PC-3 (cell line): ENCODE measurements at regions not wholly inside any gene's neighbourhood (a gene's known extent, or its start where the extent isn't known, plus 50 kb on each side); places are given as distances from the start of the nearest gene placed in this dataset.

Experiments
- ATAC-seq: fragments of 200-7000 bp; cut with Tn5 transposase; 2 replicates; pipeline ENCODE4 v1.9.1; 2020; ENCODE audit warnings: mild to moderate bottlenecking, moderate library complexity
- BruUV-seq: library from RNA; stranded (reverse); fragments of 400-500 nt; replicated peaks from 2 replicates; lab custom pipeline; 2021; lab: Mats Ljungman, UMichigan
- CTCF ChIA-PET: fragments of 300-600 bp; sonication (Branson Sonifier 250); formaldehyde crosslinking; loops from one replicate; lab custom pipeline; 2022; ENCODE audit warnings: antibody characterized with exemption; lab: Charles Lee
- POLR2A ChIA-PET: fragments of 300-600 bp; sonication (Branson Sonifier 250); formaldehyde crosslinking; loops from one replicate; lab custom pipeline; 2022; ENCODE audit warnings: antibody characterized with exemption; ENCODE audit not compliant: unreplicated experiment; lab: Charles Lee
- DNase-seq: peaks from one replicate; pipeline ENCODE4 v3.0.0-alpha.2; 2015
- H2AFZ ChIP-seq: fragments of 300-600 bp; sonication (generic); 2 replicates; pipeline ENCODE4 v1.6.0; 2016; ENCODE audit warnings: antibody characterized with exemption, low read length
- H3F3A ChIP-seq: fragments of 300-600 bp; sonication (generic); one replicate; pipeline ENCODE4 v1.6.0; 2017; ENCODE audit warnings: antibody characterized with exemption, low read length, control low read depth, mild to moderate bottlenecking; ENCODE audit not compliant: unreplicated experiment
- H3K27ac ChIP-seq: fragments of 300-600 bp; sonication (generic); 2 replicates; pipeline ENCODE4 v1.5.1; 2016; ENCODE audit warnings: mild to moderate bottlenecking, low read length
- H3K27me3 ChIP-seq: fragments of 300-600 bp; sonication (generic); 2 replicates; pipeline ENCODE4 v1.6.1; 2016; ENCODE audit warnings: low read length, mixed read lengths
- H3K36me3 ChIP-seq: fragments of 300-600 bp; sonication (generic); 2 replicates; pipeline ENCODE4 v1.6.1; 2016; ENCODE audit warnings: low read depth, mixed run types, low read length, mixed read lengths
- H3K4me1 ChIP-seq: fragments of 300-600 bp; sonication (generic); 2 replicates; pipeline ENCODE4 v1.5.1; 2016; ENCODE audit warnings: low read length; ENCODE audit not compliant: insufficient read depth
- H3K4me2 ChIP-seq: fragments of 300-600 bp; sonication (generic); 2 replicates; pipeline ENCODE4 v1.6.0; 2016; ENCODE audit warnings: low read length
- H3K4me3 ChIP-seq: fragments of 300-600 bp; sonication (generic); 2 replicates; pipeline ENCODE4 v1.5.1; 2016; ENCODE audit warnings: mild to moderate bottlenecking, low read length, mixed read lengths
- H3K79me2 ChIP-seq: fragments of 300-600 bp; sonication (generic); 2 replicates; pipeline ENCODE4 v1.6.1; 2017; ENCODE audit warnings: low read length, mixed read lengths
- H3K9ac ChIP-seq: fragments of 300-600 bp; sonication (generic); 2 replicates; pipeline ENCODE4 v1.6.0; 2016; ENCODE audit warnings: mild to moderate bottlenecking, low read length
- H3K9me2 ChIP-seq: fragments of 300-600 bp; sonication (generic); replicated peaks from 2 replicates; pipeline ENCODE4 v1.6.1; 2016; ENCODE audit warnings: mixed run types, low read length, mixed read lengths
- H3K9me3 ChIP-seq: fragments of 300-600 bp; sonication (generic); 2 replicates; pipeline ENCODE4 v1.6.1; 2016; ENCODE audit warnings: low read length, mixed read lengths
- H4K20me1 ChIP-seq: fragments of 300-600 bp; sonication (generic); 2 replicates; pipeline ENCODE4 v1.6.1; 2016; ENCODE audit warnings: low read length, mixed read lengths
- EZH2 ChIP-seq: fragments of 300-600 bp; sonication (generic); IDR thresholded peaks from one replicate; pipeline ENCODE4 v1.6.1; 2017; ENCODE audit warnings: antibody characterized with exemption, mild to moderate bottlenecking, low read length; ENCODE audit not compliant: unreplicated experiment
- EZH2phosphoT487 ChIP-seq: fragments of 300-600 bp; sonication (generic); IDR thresholded peaks from 2 replicates; pipeline ENCODE4 v1.6.1; 2018; ENCODE audit warnings: mild to moderate bottlenecking, antibody characterized with exemption, low read length, borderline replicate concordance
- intact Hi-C: fragments of 100-400 bp; cut with micrococcal nuclease; formaldehyde crosslinking; loops from 2 replicates; pipeline ENCODE4 v1.9.0; 2023
- TF ChIP-seq, protein P1 (sequence below): fragments of 300-600 bp; sonication (generic); conservative IDR thresholded peaks from 2 replicates; pipeline ENCODE4 v1.5.1; 2017; ENCODE audit warnings: antibody characterized with exemption, low read depth, mild to moderate bottlenecking, low read length

DNA sequence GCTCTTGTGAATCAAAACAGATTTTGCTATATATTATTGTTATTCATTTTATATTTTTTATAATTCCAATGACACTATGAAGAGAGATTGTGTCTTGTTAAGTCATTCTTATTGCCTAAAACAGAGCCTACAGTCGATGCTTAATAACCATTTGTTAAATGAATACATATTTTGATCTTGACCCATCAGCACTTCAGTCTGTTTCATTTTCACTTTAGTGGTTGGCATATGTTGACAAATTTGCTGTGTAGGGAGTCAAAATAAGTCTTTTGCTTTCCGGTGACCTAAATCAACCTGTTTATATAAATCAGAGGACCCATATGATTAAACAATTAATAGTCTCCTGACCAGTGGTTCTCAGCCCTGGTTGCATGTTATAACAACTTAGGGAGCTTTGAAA lies 97.1 kb downstream of the TXNL1 start:
- ChIA-PET POLR2A (no interaction called here), CTCF (no interaction called here)
- intact Hi-C loops, result no loop called here
- Histone ChIP-seq H3K9me2 (no peaks in the 10 kb centered on the region), H3F3A (no peaks in the 10 kb centered on the region), H3K4me3 (no peak overlapping the region), H3K9ac (no peak overlapping the region), H3K4me2 (no peak overlapping the region), H3K27ac (no peak overlapping the region), H3K36me3 (no peaks in the 10 kb centered on the region), H3K9me3 (no peaks in the 10 kb centered on the region), H4K20me1 (no peaks in the 10 kb centered on the region), H3K79me2 (no peaks in the 10 kb centered on the region), H2AFZ (no peak overlapping the region), H3K4me1 (no peaks in the 10 kb centered on the region), H3K27me3 (no peaks in the 10 kb centered on the region)
- no peak for ATAC-seq
- TF ChIP-seq EZH2phosphoT487, result no peak
- TF ChIP-seq, protein P1, sequence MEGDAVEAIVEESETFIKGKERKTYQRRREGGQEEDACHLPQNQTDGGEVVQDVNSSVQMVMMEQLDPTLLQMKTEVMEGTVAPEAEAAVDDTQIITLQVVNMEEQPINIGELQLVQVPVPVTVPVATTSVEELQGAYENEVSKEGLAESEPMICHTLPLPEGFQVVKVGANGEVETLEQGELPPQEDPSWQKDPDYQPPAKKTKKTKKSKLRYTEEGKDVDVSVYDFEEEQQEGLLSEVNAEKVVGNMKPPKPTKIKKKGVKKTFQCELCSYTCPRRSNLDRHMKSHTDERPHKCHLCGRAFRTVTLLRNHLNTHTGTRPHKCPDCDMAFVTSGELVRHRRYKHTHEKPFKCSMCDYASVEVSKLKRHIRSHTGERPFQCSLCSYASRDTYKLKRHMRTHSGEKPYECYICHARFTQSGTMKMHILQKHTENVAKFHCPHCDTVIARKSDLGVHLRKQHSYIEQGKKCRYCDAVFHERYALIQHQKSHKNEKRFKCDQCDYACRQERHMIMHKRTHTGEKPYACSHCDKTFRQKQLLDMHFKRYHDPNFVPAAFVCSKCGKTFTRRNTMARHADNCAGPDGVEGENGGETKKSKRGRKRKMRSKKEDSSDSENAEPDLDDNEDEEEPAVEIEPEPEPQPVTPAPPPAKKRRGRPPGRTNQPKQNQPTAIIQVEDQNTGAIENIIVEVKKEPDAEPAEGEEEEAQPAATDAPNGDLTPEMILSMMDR, result no peak
- DNase-seq, result no peak
- BruUV-seq, result no TSS peak

DNA sequence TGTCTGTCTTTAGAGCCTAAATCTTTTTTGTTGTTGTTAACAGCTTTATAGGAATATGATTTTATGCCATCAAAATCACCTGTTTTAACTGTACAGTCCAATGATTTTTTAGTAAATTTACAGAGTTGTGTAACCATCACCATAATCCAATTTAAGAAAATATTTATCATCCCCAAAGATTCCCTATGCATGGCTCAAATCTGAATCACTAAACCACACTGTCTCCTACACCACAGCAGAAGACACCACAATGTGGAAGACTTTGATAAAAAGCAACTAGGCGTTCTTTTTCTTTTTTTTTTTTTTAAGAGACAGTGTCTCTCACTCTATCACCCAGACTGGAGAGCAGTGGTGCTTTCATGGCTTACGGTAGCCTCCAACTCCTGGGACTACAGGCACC lies 99.6 kb downstream of the TXNL1 start:
- Histone ChIP-seq H3K9ac (no peak overlapping the region), H3K4me1 (no peaks in the 10 kb centered on the region), H3K36me3 (no peaks in the 10 kb centered on the region), H3K4me3 (no peak overlapping the region), H3F3A (no peaks in the 10 kb centered on the region), H3K27ac (no peak overlapping the region), H3K4me2 (no peak overlapping the region), H3K9me3 (no peaks in the 10 kb centered on the region), H3K9me2 (no peaks in the 10 kb centered on the region), H4K20me1 (no peaks in the 10 kb centered on the region), H3K27me3 (no peaks in the 10 kb centered on the region), H2AFZ (no peak overlapping the region), H3K79me2 (no peaks in the 10 kb centered on the region)
- CTCF ChIA-PET, result no interaction called here
- TF ChIP-seq, protein P1, result no peak
- no peak for TF ChIP-seq EZH2phosphoT487
- no peak for TF ChIP-seq EZH2
- intact Hi-C loops, result no loop called here
- no peak for DNase-seq
- POLR2A ChIA-PET, result no interaction called here
- no peak for ATAC-seq
- BruUV-seq, result no TSS peak

DNA sequence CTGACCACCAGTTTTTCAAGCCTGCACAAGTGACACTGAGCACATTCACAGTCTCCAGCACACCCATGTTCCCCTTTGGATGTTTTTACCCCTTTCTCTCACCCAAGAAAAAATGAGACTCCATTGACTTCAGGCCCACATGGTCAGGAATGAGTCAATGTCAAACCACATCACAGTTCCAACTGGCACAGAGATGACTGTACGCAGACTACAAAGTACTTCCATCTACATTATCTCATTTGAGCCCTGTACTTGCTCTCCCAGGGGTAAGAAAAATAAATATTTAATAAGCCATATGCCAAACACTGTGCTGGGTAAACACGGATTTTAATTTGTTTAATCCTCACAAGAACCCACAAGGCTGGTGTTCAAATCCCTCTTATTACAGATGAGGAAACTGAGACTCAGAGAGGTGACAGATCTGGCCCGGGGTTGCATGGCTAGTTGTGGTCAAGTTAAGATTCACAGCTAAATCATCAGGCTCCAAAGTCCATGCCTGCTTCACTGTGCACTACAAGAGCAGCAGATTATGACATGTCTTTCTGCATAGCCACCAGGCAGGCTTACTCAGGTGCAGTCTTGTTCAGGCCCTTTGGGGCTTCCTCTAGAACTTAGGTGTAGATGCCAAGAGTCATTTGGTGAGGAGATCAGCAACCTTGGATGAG lies 106.1 kb downstream of the TXNL1 start:
- no peak for TF ChIP-seq EZH2phosphoT487
- TF ChIP-seq EZH2, result no peak
- TF ChIP-seq, protein P1, result no peak
- intact Hi-C loops, result no loop called here
- Histone ChIP-seq H3K36me3 (no peaks in the 10 kb centered on the region), H3K9me2 (no peaks in the 10 kb centered on the region), H3K4me2 (no peak overlapping the region), H3F3A (no peaks in the 10 kb centered on the region), H3K9me3 (no peaks in the 10 kb centered on the region), H3K27me3 (no peaks in the 10 kb centered on the region), H2AFZ (no peak overlapping the region), H4K20me1 (no peaks in the 10 kb centered on the region), H3K9ac (no peak overlapping the region), H3K27ac (no peak overlapping the region), H3K79me2 (no peaks in the 10 kb centered on the region), H3K4me3 (no peak overlapping the region), H3K4me1 (no peaks in the 10 kb centered on the region)
- ChIA-PET CTCF (no interaction called here), POLR2A (no interaction called here)
- DNase-seq, result peak; percentile 13
- BruUV-seq, result no TSS peak
- no peak for ATAC-seq
